NCI-H524 treated with DMSO at 0.1 percent for 48 hours (cell line): ENCODE measurements at regions not wholly inside any gene's neighbourhood (a gene's known extent, or its start where the extent isn't known, plus 50 kb on each side); places are given as distances from the start of the nearest gene placed in this dataset.
A peak's percentile ranks its signal among the peaks of the same experiment; 100 is the strongest.
"Not testable (repeated sequence)": the region's sequence is repeated elsewhere in the genome, so short reads cannot be mapped to it uniquely, and the experiment has no call there.

Experiments
- DNase-seq: peaks from one replicate; lab custom pipeline; 2025; lab: John Stamatoyannopoulos, UW

GRCh38 chr17:63250830-63251229 lies 195.3 kb downstream of the CYB561 start:
- DNase-seq: no peak

GRCh38 chr17:63258785-63259184 lies 187.3 kb downstream of the CYB561 start:
- no peak for DNase-seq

GRCh38 chr17:63262751-63263476 lies 183.2 kb downstream of the CYB561 start:
- DNase-seq: no peak

GRCh38 chr17:63265526-63265925 lies 180.6 kb downstream of the CYB561 start:
- no peak for DNase-seq

- DNase-seq: no peak
These were observed 178.3 kb downstream of the CYB561 start for GRCh38 chr17:63267846-63268245.

GRCh38 chr17:63268827-63269226 lies 177.3 kb downstream of the CYB561 start:
- no peak for DNase-seq

GRCh38 chr17:63270610-63271009 lies 175.5 kb downstream of the CYB561 start:
- DNase-seq: no peak

- no peak for DNase-seq
These were observed 172.0 kb downstream of the CYB561 start for GRCh38 chr17:63274146-63274545.

- no peak for DNase-seq
These were observed 170.7 kb downstream of the CYB561 start for GRCh38 chr17:63275318-63275970.

- no peak for DNase-seq
These were observed 169.9 kb downstream of the CYB561 start for GRCh38 chr17:63275971-63276745.

GRCh38 chr17:63276821-63277220 lies 169.3 kb downstream of the CYB561 start:
- no peak for DNase-seq

GRCh38 chr17:63277629-63278028 lies 168.5 kb downstream of the CYB561 start:
- no peak for DNase-seq

- DNase-seq: peak; percentile 9
These were observed 167.2 kb downstream of the CYB561 start for GRCh38 chr17:63278728-63279442.

- DNase-seq: no peak
These were observed 166.4 kb downstream of the CYB561 start for GRCh38 chr17:63279498-63280230.

- DNase-seq: no peak
These were observed 163.7 kb downstream of the CYB561 start for GRCh38 chr17:63282455-63282854.

GRCh38 chr17:63285551-63285950 lies 160.6 kb downstream of the CYB561 start:
- DNase-seq: no peak

GRCh38 chr17:63286254-63286653 lies 159.9 kb downstream of the CYB561 start:
- no peak for DNase-seq

GRCh38 chr17:63287006-63287405 lies 159.1 kb downstream of the CYB561 start:
- DNase-seq: not testable (repeated sequence)

- no peak for DNase-seq
These were observed 156.2 kb downstream of the CYB561 start for GRCh38 chr17:63289931-63290330.

- DNase-seq: no peak
These were observed 155.8 kb downstream of the CYB561 start for GRCh38 chr17:63290351-63290750.

- DNase-seq: no peak
These were observed 155.3 kb downstream of the CYB561 start for GRCh38 chr17:63290784-63291183.

GRCh38 chr17:63291258-63291657 lies 154.8 kb downstream of the CYB561 start:
- no peak for DNase-seq
